ENCODE measurements at regions not wholly inside any gene's neighbourhood (a gene's known extent, or its start where the extent isn't known, plus 50 kb on each side); places are given as distances from the start of the nearest gene placed in this dataset.
"Not testable (repeated sequence)": the region's sequence is repeated elsewhere in the genome, so short reads cannot be mapped to it uniquely, and the experiment has no call there.

- not testable (repeated sequence) for H3K9me3 ChIP-seq (ENCODE audit: control insufficient read depth in 2 of 2, insufficient read depth in 1 of 2, low read depth in 1 of 2, low read length in 1 of 2); H3K27me3 ChIP-seq (ENCODE audit: control insufficient read depth in 1 of 2, insufficient read depth in 2 of 2, low read length in 2 of 2); H3K36me3 ChIP-seq (ENCODE audit: control insufficient read depth in 2 of 2, insufficient read depth in 2 of 2, low read length in 1 of 2); H3K4me3 ChIP-seq (ENCODE audit: low read depth in 1 of 2, low read length in 2 of 2); H3K27ac ChIP-seq (ENCODE audit: low read depth in 2 of 2, low read length in 1 of 2); H3K4me1 ChIP-seq (ENCODE audit: control insufficient read depth in 2 of 2, insufficient read depth in 2 of 2, low read length in 1 of 2)
- 85 to 90% methylated on average over 13 of the region's 13 CpGs for WGBS, 2 donors
Observed at GRCh38 chr11:71782229-71782861, 50.7 kb upstream of the DEFB108B start.

GRCh38 chr11:71783191-71783590, 49.8 kb upstream of the DEFB108B start:
- H3K4me1 ChIP-seq (ENCODE audit: control insufficient read depth in 2 of 2, insufficient read depth in 2 of 2, low read length in 1 of 2); H3K27ac ChIP-seq (ENCODE audit: low read depth in 2 of 2, low read length in 1 of 2); H3K36me3 ChIP-seq (ENCODE audit: control insufficient read depth in 2 of 2, insufficient read depth in 2 of 2, low read length in 1 of 2); H3K9me3 ChIP-seq (ENCODE audit: control insufficient read depth in 2 of 2, insufficient read depth in 1 of 2, low read depth in 1 of 2, low read length in 1 of 2); H3K4me3 ChIP-seq (ENCODE audit: low read depth in 1 of 2, low read length in 2 of 2); H3K27me3 ChIP-seq (ENCODE audit: control insufficient read depth in 1 of 2, insufficient read depth in 2 of 2, low read length in 2 of 2): not testable (repeated sequence)
- 62 to 74% methylated on average over 4 of the region's 4 CpGs for WGBS, 2 donors

All from esophagus (tissue), 2 donors.